ENCODE measurements at regions not wholly inside any gene's neighbourhood (a gene's known extent, or its start where the extent isn't known, plus 50 kb on each side); places are given as distances from the start of the nearest gene placed in this dataset.

DNA sequence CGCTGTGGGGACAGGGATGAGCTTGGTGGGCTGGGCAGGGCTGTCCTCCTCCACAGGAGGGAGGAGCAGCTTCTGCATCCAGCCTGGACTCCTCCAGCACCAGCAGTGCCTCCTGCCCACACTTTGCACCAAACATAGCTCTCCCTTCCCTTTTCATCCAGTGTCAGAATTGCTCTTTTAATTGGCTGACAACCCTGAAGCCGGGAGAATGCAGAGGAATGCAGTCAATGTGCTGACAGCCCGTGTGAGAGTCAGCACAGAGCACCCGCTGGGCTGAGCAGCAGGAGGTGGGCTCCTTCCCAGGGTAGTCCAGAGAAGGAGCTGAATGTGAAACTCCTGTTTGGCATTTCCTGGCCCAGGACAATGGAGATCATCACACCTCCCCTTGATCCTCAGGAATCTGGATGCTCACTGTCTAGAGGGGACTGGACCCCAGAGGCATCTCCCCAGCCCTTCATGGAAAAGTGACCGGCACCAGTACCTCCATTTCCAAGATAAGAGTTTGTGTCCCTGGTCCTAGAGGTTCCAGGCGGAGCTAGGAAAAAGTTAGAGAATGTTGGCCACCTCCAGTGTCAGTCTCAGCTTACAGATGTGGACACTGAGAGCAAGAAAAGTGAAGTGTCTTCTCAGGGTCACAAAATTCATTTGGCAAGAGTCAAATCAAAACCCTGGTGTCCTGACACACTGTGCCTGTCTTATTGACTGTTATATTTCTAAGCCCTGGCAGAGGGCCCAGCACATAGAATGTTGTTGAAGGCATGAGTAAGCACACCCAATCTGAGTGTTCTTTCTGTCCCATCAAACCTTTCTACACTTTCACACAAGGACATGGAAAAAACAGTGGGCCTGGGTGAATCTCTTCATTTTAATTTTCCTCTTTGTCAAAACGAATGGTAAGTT lies 202.1 kb downstream of the SNX18 start:
- TF ChIP-seq POLR2A (IDR thresholded peaks at IDR 0.05; ENCODE audit: low read length) (no peak), GATA1 (IDR thresholded peaks at IDR 0.05; ENCODE audit: low read depth, low read length) (no peak)
- no peak for DNase-seq

DNA sequence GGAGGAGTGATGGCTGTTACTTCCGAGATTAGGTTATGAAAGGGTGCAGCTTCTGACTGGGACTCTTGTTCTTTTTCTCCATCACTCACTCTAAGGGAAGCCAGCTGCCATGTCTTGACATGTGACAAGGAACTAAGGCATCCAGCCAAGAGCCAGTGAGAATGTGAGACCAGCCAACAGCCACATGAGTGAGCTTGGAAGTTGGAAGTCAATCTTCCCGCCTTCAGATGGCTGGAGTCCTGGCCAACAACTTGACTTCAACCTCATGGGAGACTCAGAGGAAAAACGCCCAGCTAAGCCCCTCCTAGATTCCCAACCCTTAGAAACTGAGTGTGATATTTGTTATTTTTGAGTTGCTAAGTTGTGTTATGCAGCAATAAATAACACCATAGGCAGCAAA lies 201.1 kb downstream of the SNX18 start:
- TF ChIP-seq POLR2A (IDR thresholded peaks at IDR 0.05; ENCODE audit: low read length) (no peak), GATA1 (IDR thresholded peaks at IDR 0.05; ENCODE audit: low read depth, low read length) (no peak)

DNA sequence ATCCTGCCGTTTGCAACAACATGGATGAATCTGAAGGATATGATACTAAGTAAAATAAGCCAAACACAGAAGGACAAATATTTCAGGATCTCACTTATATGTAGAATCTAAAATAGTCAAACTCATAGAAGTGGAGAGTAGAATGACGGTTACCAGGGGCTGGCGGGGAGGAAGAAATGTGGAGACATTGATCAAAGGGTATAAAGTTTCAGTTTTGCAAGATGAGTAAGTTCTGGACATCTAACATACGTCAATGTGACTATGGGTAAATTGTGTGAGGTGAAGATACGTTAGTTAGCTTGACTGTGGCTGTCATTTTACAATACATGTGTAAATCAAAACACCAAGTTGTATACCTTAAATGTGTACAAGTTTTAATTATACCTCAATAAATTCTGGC lies 200.3 kb downstream of the SNX18 start:
- TF ChIP-seq GATA1 (IDR thresholded peaks at IDR 0.05; ENCODE audit: low read depth, low read length): no peak
- no peak for TF ChIP-seq POLR2A (IDR thresholded peaks at IDR 0.05; ENCODE audit: low read length)
- no peak for DNase-seq

More for the DNA sequence above, 201.1 kb downstream of the SNX18 start:
- no peak for DNase-seq

DNA sequence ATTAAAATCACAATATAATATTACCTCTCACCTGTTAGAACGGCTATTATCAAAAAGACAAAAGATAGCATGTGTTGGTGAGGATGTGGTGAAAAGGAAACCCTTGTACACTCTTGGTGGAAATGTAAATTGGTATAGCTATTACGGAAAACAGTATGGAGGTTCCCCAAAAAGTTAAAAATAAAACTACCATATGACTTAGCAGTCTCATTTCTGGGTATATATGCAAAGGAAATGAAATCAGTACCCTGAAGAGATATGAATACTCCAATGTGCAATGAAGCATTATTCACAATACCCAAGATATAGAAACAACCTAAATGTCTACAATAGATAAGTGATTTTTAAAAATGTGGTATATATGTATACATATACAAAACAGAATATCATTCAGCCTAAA lies 199.9 kb downstream of the SNX18 start:
- DNase-seq: no peak

DNA sequence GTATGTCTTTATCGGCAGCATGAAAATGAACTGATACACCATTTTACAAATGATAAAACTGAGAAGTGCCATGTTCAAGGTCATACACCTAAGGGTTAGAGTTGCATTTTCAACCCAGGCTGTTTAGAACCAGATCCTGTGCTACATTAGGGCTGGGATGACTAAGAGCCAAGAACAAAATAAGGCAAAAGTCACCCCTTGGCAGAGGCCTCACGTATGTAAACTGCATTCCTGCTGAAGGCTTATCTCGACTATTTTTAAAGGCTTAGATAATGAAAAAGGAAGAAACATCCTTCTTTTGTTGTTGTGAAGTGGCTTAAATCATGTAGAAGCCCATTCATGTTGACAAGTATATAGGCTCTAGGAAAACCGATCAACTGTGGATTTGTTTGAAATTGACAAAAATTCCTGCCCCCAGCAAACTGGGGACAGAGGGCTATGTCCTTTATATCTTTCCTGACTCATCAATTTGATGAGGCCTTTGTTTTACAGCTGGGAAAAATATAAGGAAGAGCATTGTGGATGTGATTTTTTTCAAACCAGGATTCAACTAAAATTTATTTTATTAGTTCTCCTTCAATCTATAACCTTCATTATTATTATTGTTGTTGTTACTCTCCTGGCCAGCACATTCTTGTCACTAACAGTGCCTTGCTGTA lies 196.5 kb downstream of the SNX18 start:
- no peak for TF ChIP-seq GATA1 (IDR thresholded peaks at IDR 0.05; ENCODE audit: low read depth, low read length)
- no peak for DNase-seq

More for the DNA sequence above, 199.9 kb downstream of the SNX18 start:
- TF ChIP-seq GATA1 (IDR thresholded peaks at IDR 0.05; ENCODE audit: low read depth, low read length) (no peak), POLR2A (IDR thresholded peaks at IDR 0.05; ENCODE audit: low read length) (no peak)

DNA sequence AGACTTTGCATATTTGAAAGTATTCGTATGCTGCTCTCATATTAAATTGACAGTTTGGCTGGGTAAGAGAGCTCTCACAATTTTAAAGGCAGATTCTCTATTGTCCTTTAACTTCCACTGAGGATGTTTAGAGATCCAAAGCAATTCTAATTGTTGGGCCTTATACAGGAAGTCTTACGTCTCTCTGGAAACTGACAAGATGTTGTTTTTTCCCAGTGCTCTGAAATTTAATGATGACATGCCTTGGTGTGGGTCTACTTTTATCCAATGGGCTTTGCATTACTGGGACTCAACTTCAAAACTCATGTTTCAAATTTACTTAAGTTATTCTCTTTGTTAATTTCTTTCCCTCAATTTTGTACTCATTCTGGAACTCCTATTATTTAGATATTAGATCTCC lies 191.5 kb downstream of the SNX18 start:
- TF ChIP-seq GATA1 (IDR thresholded peaks at IDR 0.05; ENCODE audit: low read depth, low read length) (no peak), POLR2A (IDR thresholded peaks at IDR 0.05; ENCODE audit: low read length) (no peak)

DNA sequence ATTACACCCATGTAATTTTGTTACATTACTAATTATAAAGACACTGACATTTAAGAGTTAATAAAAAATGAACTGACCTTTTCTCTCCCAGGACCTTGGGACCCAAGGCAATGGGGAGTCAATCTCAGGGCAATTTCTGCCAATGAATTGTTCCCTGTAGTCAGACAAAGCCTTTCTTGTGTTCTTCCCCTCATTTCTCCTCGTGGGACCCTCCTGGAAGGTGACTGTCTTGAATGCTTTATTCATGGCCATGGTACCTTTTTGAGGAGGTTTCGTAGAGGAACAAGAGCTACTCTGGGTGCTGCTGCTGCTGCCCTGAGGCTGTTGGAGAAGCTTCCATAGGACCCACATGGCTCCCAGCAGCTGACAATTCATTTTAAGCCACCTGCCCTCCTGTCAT lies 190.3 kb downstream of the SNX18 start:
- TF ChIP-seq POLR2A (IDR thresholded peaks at IDR 0.05; ENCODE audit: low read length) (no peak), GATA1 (IDR thresholded peaks at IDR 0.05; ENCODE audit: low read depth, low read length) (no peak)
- no peak for DNase-seq

More for the DNA sequence above, 191.5 kb downstream of the SNX18 start:
- no peak for DNase-seq

DNA sequence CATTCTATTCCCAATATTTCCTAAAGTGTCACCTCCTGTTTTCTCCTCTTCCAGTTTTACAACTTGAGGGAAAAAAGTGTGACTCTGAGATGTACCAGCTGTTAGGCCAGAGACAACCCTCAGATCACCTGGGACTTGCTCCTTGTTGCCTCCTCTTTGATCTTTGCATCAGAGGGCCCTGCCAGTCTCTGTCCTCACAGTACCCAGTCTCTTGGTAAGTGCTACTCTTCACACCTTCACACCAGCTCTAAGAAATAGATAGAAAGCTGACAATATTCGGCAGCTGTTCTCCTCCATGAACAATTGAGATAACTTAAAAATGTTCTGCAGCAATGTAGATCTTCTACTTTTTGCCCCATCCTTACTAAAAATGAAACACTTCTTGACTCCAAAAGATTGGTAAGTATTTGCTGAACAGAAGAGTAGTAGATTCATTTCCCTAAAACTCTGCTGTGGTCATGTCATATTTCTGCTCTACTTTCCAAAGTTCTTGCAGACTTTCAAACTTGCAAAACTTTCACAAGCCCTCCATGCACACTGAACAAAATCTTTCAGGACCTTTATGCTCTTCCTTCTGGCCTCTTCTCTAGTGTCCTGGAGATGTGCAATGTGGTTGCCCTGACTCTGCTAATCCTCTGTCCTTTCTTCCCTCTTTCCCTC lies 188.6 kb downstream of the SNX18 start:
- no peak for TF ChIP-seq POLR2A (IDR thresholded peaks at IDR 0.05; ENCODE audit: low read length)
- no peak for TF ChIP-seq GATA1 (IDR thresholded peaks at IDR 0.05; ENCODE audit: low read depth, low read length)
- no peak for DNase-seq

DNA sequence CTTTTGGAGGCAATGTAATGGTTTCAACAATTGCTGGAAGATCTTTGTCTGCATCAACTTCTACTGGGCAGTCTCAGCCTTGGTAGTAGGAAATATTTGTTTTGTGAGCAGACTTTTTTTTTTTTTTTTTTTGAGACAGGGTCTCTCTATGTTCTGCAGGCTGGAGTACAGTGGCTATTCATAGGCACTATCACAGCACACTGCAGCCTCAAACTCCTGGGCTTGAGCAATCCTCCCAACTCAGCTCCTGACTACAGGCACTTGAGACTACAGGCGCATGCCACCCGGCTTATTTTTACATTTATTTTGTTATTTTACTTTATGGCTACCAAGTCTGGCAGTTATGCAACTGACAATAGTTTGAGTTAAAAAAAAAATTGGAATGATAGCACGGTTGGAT lies 187.3 kb downstream of the SNX18 start:
- no peak for DNase-seq
- TF ChIP-seq POLR2A (IDR thresholded peaks at IDR 0.05; ENCODE audit: low read length) (no peak), GATA1 (IDR thresholded peaks at IDR 0.05; ENCODE audit: low read depth, low read length) (no peak)

DNA sequence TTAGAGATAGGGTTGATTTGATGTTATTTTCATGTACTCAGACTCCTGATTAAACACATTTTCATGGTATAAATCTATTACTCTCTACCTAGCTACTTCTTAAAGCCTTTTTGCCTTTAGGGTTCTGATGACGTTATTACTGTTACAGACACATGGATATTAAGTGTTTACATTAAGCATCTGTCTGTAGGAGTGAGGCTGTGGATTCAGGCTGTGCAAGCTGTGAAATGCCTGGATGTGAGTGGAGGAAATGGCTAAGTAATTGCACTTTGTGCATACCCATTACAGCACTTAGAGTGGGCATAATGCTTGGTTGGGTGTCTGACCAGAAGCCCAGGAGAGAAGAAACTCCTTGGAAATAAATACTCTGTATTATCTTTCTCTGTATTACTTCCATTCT lies 186.8 kb downstream of the SNX18 start:
- TF ChIP-seq GATA1 (IDR thresholded peaks at IDR 0.05; ENCODE audit: low read depth, low read length): no peak
- no peak for TF ChIP-seq POLR2A (IDR thresholded peaks at IDR 0.05; ENCODE audit: low read length)
- no peak for DNase-seq

DNA sequence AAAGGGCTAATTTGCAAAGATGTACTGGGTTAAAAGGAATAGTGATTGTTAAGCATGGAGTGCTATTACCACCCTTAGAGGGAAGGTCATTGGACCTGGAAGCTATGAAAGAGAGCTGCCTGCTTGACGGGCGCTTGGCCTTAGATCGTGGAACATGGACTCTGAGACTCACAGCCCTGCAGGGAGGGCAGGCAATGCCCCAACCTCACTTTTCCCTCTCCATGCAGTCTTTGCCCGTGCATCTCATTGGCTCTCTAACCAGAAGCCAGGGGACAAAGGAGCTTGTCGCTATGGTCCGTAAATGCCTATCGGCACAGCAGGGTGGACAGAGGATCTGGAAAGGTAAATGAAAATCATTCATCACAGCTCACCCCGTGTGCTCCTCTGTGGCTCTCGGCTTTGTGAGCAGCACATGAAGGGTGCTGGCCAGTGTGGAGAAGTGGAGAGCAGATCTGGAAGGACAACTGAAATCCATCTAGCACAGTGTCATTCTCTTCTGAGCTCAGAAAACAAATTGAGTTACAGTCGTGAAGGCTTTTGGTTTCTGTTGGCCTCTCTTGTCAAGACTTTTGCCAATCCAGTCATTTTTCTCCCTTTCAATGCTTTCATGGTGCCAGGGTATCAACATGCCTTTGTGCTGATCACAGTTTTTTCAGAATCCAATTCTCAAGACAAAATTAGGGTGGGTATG lies 186.2 kb downstream of the SNX18 start:
- TF ChIP-seq POLR2A (IDR thresholded peaks at IDR 0.05; ENCODE audit: low read length) (no peak), GATA1 (IDR thresholded peaks at IDR 0.05; ENCODE audit: low read depth, low read length) (no peak)
- DNase-seq: no peak

DNA sequence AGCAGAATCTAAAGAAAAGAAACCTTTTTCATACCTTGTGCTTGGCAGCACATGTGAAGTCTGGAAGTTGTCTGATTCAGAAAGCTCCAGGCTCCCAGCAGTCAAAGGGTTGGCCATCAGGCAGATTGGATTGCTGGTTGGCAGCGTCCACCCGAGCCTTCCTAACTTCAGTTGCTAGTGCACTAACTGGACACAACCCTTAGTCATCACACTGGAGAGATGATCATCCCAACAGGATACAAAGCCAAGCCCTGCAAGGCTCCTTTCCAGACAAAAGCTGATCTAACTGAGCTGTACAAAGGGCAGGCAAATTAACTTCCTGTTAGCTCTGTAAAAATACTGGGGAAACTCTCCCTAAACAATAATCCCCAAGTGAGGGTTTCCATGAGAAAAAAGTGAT lies 185.6 kb downstream of the SNX18 start:
- no peak for DNase-seq
- no peak for TF ChIP-seq GATA1 (IDR thresholded peaks at IDR 0.05; ENCODE audit: low read depth, low read length)
- no peak for TF ChIP-seq POLR2A (IDR thresholded peaks at IDR 0.05; ENCODE audit: low read length)

DNA sequence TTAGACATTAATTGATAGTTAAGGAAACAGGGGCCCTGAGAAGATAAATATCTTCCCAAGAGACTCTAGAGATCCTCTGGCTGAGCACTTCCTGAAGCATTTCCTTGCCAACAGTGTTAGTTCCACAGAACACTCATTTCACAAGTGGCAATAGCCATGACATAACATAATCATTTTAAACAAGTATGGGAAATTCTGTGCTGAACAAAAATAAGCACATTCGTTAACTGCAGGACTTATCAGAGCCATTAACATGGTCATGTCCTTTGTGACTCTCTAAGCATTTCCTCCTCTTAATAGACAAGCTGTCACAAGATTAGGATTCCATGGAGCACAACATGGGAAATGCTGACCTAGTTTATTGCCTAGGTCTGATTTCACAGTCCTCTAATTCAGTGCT lies 184.9 kb downstream of the SNX18 start:
- no peak for DNase-seq
- TF ChIP-seq POLR2A (IDR thresholded peaks at IDR 0.05; ENCODE audit: low read length): no peak
- TF ChIP-seq GATA1 (IDR thresholded peaks at IDR 0.05; ENCODE audit: low read depth, low read length): no peak
